Chondrocyte (in vitro differentiated cells): ENCODE measurements at regions not wholly inside any gene's neighbourhood (a gene's known extent, or its start where the extent isn't known, plus 50 kb on each side); places are given as distances from the start of the nearest gene placed in this dataset.

ENCODE experiments used
- DNase-seq: peaks from one replicate; pipeline ENCODE4 v3.0.0; 2021; ENCODE audit warnings: mixed read lengths, low spot score
- H3K27ac Mint-ChIP-seq: one replicate; pipeline ENCODE4 v1.8.0; 2021; ENCODE audit warnings: mild to moderate bottlenecking, moderate library complexity, mixed read lengths; ENCODE audit not compliant: unreplicated experiment
- H3K27me3 Mint-ChIP-seq: 2 replicates; pipeline ENCODE4 v1.8.0; 2021; ENCODE audit warnings: low read depth, mixed read lengths
- H3K36me3 Mint-ChIP-seq: 2 replicates; pipeline ENCODE4 v1.8.0; 2021; ENCODE audit warnings: low read depth, mixed read lengths
- H3K4me1 Mint-ChIP-seq: 2 replicates; pipeline ENCODE4 v1.8.0; 2021; ENCODE audit warnings: low read depth, mild to moderate bottlenecking, mixed read lengths
- H3K4me3 Mint-ChIP-seq: one replicate; pipeline ENCODE4 v1.8.0; 2021; ENCODE audit warnings: mild to moderate bottlenecking, moderate library complexity, mixed read lengths; ENCODE audit not compliant: unreplicated experiment
- H3K9me3 Mint-ChIP-seq: 2 replicates; pipeline ENCODE4 v1.8.0; 2021; ENCODE audit warnings: low read depth, mixed read lengths
- TF ChIP-seq, protein P1 (sequence below): fragments of 200-600 bp; sonication (generic); IDR thresholded peaks from 2 replicates; pipeline ENCODE4 v1.5.0; 2021; ENCODE audit warnings: antibody characterized with exemption, mild to moderate bottlenecking, moderate library complexity

GRCh38 chr2:142220901-142221300, 90.1 kb upstream of the LRP1B start:
- H3K9me3 Mint-ChIP-seq, result peaks cover 20% of the 10 kb centered on the region
- peaks cover 22% of the 10 kb centered on the region for H3K4me1 Mint-ChIP-seq
- TF ChIP-seq, protein P1, sequence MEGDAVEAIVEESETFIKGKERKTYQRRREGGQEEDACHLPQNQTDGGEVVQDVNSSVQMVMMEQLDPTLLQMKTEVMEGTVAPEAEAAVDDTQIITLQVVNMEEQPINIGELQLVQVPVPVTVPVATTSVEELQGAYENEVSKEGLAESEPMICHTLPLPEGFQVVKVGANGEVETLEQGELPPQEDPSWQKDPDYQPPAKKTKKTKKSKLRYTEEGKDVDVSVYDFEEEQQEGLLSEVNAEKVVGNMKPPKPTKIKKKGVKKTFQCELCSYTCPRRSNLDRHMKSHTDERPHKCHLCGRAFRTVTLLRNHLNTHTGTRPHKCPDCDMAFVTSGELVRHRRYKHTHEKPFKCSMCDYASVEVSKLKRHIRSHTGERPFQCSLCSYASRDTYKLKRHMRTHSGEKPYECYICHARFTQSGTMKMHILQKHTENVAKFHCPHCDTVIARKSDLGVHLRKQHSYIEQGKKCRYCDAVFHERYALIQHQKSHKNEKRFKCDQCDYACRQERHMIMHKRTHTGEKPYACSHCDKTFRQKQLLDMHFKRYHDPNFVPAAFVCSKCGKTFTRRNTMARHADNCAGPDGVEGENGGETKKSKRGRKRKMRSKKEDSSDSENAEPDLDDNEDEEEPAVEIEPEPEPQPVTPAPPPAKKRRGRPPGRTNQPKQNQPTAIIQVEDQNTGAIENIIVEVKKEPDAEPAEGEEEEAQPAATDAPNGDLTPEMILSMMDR, result no peak
- no peaks in the 10 kb centered on the region for H3K36me3 Mint-ChIP-seq
- no peak for DNase-seq
- H3K27me3 Mint-ChIP-seq, result no peaks in the 10 kb centered on the region
- H3K27ac Mint-ChIP-seq, result no peak overlapping the region
- H3K4me3 Mint-ChIP-seq, result no peak overlapping the region

- no peak overlapping the region for H3K4me3 Mint-ChIP-seq
- H3K27me3 Mint-ChIP-seq, result no peaks in the 10 kb centered on the region
- DNase-seq, result no peak
- TF ChIP-seq, protein P1, result no peak
- peaks cover 22% of the 10 kb centered on the region for H3K4me1 Mint-ChIP-seq
- H3K9me3 Mint-ChIP-seq, result peaks cover 19% of the 10 kb centered on the region
- H3K27ac Mint-ChIP-seq, result no peak overlapping the region
- no peaks in the 10 kb centered on the region for H3K36me3 Mint-ChIP-seq
Observed at GRCh38 chr2:142220239-142220638, 89.4 kb upstream of the LRP1B start.

DNA sequence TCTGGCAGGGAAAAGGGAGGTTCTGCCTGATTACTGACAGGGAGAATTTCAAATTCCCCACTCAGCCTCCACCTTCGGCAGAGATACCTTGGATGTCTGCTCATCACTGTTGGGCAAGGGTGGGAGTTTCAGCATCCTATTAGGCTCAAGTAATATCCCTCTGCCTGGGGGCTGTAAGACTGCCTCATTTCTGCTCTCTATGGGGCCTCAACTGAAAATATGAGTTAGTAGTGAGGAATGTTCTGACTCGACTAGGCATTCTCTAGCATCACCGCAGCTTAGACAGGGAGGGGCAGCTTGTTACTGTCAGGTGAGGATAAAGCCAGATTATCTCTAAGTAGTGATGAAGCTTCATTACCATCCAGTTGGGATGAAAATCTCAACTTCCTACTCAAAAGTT, 87.7 kb upstream of the LRP1B start:
- TF ChIP-seq, protein P1, result no peak
- no peak overlapping the region for H3K4me3 Mint-ChIP-seq
- H3K4me1 Mint-ChIP-seq, result peaks cover 22% of the 10 kb centered on the region
- peaks cover 19% of the 10 kb centered on the region for H3K9me3 Mint-ChIP-seq
- no peak for DNase-seq
- no peak overlapping the region for H3K27ac Mint-ChIP-seq
- no peaks in the 10 kb centered on the region for H3K36me3 Mint-ChIP-seq
- no peaks in the 10 kb centered on the region for H3K27me3 Mint-ChIP-seq

DNA sequence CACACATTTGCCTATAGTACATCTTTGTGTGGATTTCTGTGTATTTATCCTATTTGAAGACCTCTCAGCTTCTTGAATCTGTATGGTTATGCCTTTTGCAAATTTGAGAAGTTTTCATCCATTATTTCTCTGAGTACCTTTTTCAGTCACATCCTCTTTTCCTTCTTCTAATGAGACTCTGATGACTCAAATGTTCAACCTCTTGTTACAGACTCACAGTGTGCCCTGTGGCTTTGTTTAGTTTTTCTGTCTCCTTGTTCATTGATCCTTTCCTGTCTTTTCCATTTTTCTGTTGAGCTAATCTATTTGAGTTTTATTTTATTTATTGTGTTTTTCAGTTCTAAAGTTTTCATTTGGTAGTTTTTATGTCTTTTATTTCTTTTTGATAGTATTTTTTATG, 87.0 kb upstream of the LRP1B start:
- H3K4me1 Mint-ChIP-seq, result peaks cover 17% of the 10 kb centered on the region
- peaks cover 19% of the 10 kb centered on the region for H3K9me3 Mint-ChIP-seq
- H3K36me3 Mint-ChIP-seq, result no peaks in the 10 kb centered on the region
- DNase-seq, result no peak
- H3K27me3 Mint-ChIP-seq, result no peaks in the 10 kb centered on the region
- H3K27ac Mint-ChIP-seq, result peak overlapping the region; percentile 74
- H3K4me3 Mint-ChIP-seq, result no peak overlapping the region
- TF ChIP-seq, protein P1, result no peak

GRCh38 chr2:142200062-142200461, 69.2 kb upstream of the LRP1B start:
- no peaks in the 10 kb centered on the region for H3K9me3 Mint-ChIP-seq
- no peak overlapping the region for H3K4me3 Mint-ChIP-seq
- H3K27ac Mint-ChIP-seq, result no peak overlapping the region
- TF ChIP-seq, protein P1, result no peak
- no peaks in the 10 kb centered on the region for H3K36me3 Mint-ChIP-seq
- DNase-seq, result no peak
- no peaks in the 10 kb centered on the region for H3K27me3 Mint-ChIP-seq
- H3K4me1 Mint-ChIP-seq, result no peaks in the 10 kb centered on the region
